HG03103 (cell line): ENCODE measurements at regions not wholly inside any gene's neighbourhood (a gene's known extent, or its start where the extent isn't known, plus 50 kb on each side); places are given as distances from the start of the nearest gene placed in this dataset.
"Not testable (repeated sequence)": the region's sequence is repeated elsewhere in the genome, so short reads cannot be mapped to it uniquely, and the experiment has no call there.

ENCODE experiments used
- ATAC-seq: cut with Tn5 transposase; IDR thresholded peaks from one replicate; pipeline ENCODE4 v1.9.1; 2021; ENCODE audit warnings: low read depth; ENCODE audit not compliant: unreplicated experiment

GRCh38 chr1:192904438-192904895 lies 95.6 kb downstream of the RGS2 start:
- no peak for ATAC-seq

- ATAC-seq: no peak
Observed at GRCh38 chr1:192905049-192905448, 96.2 kb downstream of the RGS2 start.

GRCh38 chr1:192906334-192906733 lies 97.5 kb downstream of the RGS2 start:
- ATAC-seq: no peak

- peak; percentile 42 for ATAC-seq
Observed at GRCh38 chr1:192907545-192908243, 98.9 kb downstream of the RGS2 start.

GRCh38 chr1:192911896-192912656 lies 103.2 kb downstream of the RGS2 start:
- not testable (repeated sequence) for ATAC-seq

- ATAC-seq: no peak
Observed at GRCh38 chr1:192913683-192914082, 104.8 kb downstream of the RGS2 start.

GRCh38 chr1:192914092-192914491 lies 105.3 kb downstream of the RGS2 start:
- ATAC-seq: no peak

GRCh38 chr1:192914696-192915095 lies 105.9 kb downstream of the RGS2 start:
- ATAC-seq: no peak

- no peak for ATAC-seq
Observed at GRCh38 chr1:192916021-192916420, 107.2 kb downstream of the RGS2 start.

- no peak for ATAC-seq
Observed at GRCh38 chr1:192918259-192918658, 109.4 kb downstream of the RGS2 start.

GRCh38 chr1:192920412-192920811 lies 111.6 kb downstream of the RGS2 start:
- ATAC-seq: no peak

GRCh38 chr1:192925609-192926008 lies 116.8 kb downstream of the RGS2 start:
- no peak for ATAC-seq

GRCh38 chr1:192926736-192927135 lies 117.9 kb downstream of the RGS2 start:
- no peak for ATAC-seq

GRCh38 chr1:192927496-192927895 lies 118.7 kb downstream of the RGS2 start:
- ATAC-seq: no peak

GRCh38 chr1:192929597-192929996 lies 120.8 kb downstream of the RGS2 start:
- ATAC-seq: no peak

GRCh38 chr1:192933744-192934143 lies 124.9 kb downstream of the RGS2 start:
- ATAC-seq: no peak

- ATAC-seq: no peak
Observed at GRCh38 chr1:192936313-192937018, 122.7 kb downstream of the UCHL5 start.

GRCh38 chr1:192937128-192937527 lies 122.0 kb downstream of the UCHL5 start:
- no peak for ATAC-seq

- no peak for ATAC-seq
Observed at GRCh38 chr1:192939440-192939839, 119.7 kb downstream of the UCHL5 start.

- no peak for ATAC-seq
Observed at GRCh38 chr1:192940658-192941057, 118.5 kb downstream of the UCHL5 start.

GRCh38 chr1:192941722-192942411 lies 117.3 kb downstream of the UCHL5 start:
- ATAC-seq: peak; percentile 72
